ENCODE measurements at regions not wholly inside any gene's neighbourhood (a gene's known extent, or its start where the extent isn't known, plus 50 kb on each side); places are given as distances from the start of the nearest gene placed in this dataset.

DNA sequence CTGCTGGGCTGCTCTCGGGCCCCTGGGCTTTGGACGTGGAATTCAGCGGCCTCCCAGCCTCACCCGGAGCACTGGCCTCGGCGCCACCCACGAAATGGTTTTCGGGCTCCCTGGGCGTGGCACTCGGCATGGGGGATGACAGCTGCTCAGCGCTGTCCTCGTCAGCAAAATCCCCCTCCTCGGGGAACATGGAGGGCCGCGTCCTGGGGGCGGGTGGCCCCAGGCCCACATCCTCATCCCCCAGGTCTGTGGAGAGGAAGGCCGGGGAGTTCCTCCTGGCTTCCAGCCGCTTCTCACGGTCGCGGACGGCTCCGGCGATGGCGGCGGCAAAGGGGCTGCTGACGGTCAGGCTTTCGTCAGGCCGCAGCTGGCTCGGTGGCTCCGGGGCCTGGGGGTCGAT is 88.4 kb downstream of the CTTN start:
- no peak for DNase-seq

DNA sequence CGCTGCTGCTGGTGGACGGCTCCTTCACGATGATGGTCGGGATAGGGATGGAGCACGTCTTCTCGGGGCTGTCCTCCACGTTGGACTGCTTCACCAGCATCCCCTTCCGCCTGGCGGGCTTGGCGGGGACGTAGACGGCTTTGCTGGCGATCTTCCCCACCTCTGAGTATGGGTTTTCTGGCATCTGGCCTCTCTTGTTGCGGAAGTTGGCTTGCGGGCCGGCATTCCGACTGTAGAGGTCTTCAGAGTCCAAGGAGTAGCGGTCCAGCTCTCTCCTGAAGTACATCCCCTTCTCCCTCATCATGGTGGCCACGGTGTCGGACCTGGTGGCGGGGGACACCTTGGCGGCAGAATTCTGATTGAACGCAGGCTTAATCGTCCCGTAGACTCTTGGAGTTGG is 88.8 kb downstream of the CTTN start:
- no peak for DNase-seq

DNA sequence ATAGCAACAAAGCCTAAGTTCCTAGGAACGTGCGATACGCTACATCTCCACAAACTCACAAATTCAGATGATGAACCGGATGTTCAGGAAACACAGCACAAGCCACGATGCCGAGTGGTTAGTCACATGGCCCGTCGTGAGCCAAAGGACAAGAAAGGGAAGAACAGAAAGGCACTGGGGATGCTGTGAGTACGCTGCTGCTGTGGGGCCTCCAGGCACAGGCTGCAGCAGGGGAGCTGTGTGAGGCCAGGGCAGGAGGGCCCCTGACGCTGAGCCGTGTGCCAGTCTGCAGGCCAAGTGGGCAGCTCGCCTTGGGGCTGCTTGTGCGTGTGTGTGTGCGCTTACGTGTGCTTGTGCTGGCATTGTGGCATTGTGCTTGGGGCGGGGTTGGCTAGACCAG is 89.4 kb downstream of the CTTN start:
- no peak for DNase-seq

DNA sequence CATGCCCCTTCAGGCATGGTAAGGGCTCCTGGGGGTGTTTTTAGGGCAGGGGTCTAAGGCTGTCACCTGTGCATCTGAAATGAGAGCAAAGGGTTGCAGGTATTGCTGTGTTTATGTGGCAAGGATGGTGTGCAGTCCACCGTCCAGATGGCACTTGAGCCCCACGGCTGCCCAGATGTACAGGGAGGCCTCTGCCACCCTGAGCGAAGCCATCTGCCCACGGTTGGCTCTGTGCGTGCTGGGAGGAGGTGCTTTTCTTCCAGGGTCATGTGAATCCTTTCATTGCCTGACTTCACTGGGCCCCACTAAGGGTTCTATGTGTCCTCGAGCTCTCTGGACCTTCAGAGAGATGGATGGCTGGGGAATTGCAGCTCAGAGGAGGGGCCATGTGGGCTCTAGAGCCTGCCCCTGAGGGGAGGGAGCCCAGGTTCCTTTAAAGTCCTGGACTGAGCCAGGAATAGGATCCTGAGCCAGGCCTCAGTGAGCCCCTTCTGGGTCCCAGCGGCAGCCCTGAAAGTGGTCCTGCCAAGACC is 89.9 kb downstream of the CTTN start:
- DNase-seq = no peak

DNA sequence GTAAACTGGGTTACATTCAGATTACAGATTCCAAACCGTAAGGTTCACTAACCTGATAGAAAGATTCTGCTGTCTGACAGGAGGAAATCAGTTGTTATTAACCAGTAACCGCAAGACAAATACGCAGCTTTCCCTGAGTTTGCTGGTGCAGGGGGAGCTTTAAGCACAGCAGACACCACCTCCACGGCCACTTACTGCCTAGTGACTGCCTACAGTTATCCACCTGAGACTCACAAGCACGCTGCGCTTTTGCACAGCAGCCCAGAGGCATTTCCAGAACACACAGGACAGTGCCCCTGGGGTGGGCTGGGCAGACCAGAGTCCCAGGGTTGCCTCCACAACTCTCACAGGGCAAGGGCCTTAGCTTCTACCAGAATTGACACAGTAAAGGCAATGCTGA is 90.9 kb downstream of the CTTN start:
- DNase-seq = no peak

DNA sequence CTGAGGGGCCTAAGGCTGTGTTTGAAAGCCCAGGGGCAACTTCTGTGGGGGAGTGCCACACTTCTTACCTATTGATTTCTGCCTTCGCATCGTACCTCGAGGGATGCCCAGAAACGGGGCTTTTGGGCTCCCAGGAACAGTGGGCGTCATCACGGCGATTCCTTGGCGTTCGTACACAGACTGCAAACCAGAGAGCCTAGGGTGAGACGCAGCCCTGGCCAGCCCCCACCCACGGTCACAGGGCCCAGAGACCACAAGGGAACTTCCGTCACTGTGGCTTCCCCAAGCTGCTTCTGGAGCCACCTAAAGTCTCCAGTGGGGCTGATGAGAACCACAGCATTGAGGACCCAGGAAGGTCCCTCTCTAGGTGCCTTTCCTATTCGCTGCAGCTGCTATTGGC is 91.9 kb downstream of the CTTN start:
- DNase-seq = no peak

DNA sequence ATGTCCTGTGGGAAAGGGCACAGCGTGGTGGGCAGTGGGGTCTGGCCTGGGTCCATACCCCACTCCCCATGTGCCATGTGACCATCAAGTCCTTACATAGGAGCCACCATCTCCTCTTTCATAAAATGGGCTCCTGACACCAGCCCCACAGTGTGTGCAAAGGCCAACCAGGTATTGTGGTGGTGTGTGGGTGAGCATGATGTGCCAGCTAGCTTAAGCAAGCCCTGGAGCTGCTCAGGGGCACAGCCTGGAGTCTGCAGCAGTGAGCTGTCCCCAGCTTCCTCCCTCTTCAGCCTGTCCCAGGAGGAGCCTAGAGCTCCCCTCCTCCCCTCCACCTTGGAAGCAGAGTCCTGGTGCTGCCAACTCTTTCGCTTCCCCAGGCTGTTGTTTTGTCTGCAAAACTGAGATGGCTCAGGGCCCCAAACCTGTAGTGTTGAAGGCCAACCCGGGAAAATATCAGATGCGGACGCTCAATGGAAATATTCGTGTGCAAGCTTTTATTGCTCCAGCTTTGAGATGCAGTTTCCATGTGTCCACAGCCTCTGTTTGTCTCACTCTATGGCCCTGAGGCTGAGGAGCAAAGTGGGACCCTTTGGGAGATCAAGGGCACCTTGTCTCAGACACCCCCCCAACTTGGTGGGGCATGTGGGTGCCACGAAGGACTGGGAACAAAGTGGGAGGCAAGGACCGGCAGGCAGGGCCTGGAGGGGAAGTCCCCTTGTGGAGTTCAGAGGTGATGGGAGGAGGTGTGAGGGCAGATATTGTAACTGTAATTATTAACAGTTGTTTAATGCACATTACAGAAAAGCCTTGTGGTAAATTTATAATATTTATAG is 92.6 kb downstream of the CTTN start:
- DNase-seq = no peak

DNA sequence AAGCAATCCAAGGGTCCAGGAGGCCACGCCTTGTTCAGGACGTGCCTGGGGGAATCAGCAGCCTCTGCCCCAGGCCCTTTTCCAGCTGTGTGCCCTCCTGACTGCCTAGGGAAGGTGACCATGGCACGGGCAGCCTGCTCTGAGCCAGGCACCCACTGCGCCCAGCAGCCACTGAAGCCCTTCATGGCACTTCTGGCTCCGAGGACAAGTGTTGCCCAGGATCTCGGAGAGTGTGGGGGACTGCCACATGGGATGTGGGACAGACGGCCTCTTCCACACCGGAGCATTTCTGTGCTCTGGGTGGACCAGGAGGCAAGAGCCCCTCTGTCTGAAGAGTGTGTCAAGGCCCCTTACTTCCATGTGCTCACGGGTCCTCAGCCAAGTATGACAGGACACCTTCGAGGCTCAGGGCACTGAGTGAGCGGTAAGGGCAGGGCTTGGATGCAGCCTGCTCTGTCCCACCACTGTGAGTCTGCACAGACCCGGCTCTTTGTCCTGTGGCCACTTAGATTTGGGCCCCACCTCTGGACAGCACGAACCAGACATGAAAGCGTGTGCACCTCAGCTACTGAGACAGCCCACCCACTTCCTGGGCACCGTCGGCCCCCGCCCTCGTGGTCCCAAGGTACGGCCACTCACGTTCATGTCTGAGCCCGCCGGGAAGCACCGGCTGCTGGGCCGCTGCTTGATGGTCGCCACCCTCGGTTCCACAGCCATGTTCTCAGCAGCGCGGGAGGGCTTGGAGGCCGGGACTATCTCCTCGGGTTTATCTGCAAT is 93.6 kb downstream of the CTTN start:
- DNase-seq = no peak

DNA sequence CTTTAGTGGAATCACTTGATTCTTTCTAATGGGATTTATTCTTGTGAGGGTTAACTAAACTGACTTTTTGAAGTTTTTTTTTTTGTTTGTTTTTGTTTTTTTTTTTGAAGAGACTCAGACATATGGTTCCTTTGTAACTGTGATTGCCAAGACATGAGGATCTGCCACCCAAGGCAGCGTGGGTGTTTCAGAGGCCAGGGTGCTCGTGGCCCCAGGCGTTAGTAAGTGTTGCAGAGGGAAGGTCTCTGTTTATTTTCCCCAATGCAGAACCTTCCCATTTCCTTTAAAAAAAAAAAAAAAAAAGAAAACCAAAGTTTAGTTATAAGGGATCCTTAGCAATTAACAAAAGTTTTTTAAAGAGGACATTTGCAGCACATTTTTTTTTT is 94.8 kb downstream of the CTTN start:
- DNase-seq = no peak

DNA sequence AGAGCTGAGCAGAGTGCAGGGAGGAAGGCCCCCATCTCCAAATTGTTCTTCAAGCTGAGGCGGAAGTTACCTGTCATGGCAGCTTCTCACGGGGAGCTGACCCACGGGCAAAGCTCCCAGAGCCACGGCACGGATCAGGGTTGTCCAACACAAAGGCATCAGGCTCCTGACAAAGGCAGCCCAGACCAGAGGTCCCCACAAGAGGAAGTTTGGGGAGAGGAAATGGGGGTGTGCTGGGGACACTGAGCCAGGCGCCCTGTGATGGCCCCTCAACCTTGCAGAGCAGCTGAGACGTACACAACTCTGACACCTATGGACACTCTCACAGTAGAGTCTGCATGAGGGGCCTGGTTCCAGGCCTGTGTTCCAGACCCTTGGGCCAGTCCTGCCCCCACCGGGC is 95.6 kb downstream of the CTTN start:
- DNase-seq = no peak

DNA sequence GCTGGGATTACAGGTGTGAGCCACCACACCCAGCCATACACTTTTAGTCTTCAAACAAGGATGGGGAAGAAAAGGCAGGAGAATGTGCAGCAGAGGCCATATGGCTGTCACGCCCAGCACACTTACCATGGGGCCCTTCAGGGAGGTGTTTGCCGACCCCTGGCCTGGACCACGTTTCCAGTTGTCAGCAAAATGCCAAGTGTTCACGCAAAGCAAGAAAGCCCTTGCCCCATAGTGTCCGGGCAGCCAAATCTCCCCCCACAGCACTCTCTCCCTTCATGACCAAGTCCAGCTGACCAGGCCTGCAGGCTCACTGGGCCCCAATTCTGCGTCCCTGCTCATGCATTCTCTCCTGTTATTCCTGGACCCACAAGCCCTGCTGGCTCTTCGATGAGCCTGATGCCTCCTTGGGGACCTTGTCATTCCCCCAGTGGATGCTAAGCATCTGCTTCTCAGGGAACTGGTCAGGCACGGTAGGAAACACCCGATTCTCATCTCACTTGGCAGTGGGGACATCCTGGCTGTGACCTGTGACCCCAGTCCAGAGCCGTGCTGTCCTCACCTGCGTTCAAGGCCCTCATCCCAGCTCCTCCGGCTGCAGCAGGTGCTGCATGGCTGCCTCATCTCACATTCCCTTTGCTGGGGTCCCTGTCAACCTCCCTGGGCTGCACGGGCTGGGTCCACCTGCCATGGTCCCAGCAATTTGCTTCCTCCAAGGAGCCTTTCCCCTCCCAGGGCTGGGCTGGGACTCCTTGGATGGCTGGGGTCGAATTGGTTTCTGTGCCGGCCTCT is 96.4 kb downstream of the CTTN start:
- DNase-seq = no peak

DNA sequence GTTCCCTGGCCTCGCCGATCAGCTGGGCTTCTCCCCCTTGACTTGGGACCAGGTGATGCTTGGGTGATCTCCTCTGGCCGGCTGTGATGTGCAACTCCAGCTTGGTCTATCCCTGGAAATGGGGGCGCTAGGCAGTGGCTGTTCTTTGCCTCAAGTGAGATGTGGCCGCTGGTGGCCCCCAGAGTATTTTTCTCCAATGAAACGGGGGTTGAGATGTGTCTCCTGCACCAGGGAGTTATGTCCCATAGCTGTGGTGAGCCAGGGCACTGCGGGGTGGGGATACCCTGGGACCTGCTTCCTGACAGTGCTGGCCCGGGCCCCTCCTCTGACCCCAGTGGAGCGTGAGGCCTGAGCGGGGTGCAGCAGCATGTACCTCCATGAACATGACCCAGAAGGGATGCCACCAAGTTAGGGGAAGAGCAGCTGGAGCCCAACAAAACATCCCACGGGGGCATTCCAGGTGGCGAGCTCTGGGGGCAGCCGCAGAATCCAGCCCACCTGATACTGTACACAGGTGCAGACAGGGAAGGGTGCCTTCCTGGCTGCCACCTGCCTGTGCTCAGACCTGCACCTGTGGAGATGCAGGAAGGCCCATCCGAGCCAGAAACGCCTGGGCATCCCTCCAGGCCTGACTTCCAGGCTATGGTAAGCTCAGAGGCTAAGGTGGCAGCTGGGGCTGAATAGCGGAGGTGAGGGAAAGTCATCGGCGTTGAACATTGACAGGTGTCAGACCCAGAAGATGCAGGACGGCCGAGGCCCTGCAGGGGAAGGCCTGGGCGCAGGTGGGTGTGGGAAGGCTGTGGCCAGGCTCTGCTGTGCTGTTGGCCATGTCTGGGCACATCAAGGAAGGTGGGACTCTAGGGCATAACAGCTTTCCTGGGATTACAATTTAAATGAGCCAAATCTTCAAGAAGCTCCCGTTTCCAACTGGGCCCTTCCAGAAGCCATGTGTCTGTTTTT is 97.3 kb downstream of the CTTN start:
- no peak for DNase-seq

DNA sequence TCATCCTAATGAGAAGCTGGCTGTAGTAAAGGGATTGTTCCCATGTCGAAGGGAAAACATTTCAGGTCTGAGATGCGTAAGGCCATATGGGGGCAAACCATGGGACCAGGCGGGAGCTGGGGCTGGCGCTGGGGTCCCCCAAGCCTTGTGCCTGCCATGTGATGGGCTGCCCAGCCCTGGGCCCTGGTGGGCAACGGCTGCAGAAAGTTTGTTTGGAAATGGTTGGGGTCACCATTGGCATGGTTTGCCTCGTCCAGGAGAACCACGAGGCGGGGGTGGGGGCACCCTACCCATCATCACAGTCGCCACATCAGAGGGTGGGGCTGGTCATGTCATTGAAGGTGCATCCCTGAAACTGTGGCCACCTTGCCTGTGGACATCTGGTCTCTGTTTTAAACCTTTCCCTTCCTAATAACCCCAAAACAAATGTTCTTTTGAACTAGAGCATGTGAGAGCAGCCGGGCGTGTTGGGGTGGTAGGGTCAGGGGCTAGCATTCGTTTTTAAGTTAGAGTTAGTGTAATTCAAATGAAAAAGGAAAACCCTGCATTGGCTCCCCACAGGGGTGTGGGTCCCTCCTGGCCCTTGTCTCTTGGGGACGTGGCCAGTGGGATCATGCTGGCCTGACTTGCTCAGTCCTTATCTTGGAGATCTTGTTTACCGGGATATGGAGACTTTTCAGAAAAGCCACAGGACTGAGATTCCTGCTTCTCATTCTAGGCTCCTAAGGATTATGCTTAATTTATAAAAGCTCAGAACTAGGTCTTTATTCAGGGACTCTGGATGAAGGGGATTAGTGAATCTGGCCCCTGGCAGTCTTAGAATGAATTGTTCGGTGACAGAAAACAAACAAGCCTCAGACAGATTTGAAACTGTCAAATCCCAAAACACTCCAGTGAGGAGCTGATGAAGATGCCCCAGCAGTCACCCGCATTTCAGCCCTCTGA is 98.5 kb downstream of the CTTN start:
- DNase-seq = no peak

DNA sequence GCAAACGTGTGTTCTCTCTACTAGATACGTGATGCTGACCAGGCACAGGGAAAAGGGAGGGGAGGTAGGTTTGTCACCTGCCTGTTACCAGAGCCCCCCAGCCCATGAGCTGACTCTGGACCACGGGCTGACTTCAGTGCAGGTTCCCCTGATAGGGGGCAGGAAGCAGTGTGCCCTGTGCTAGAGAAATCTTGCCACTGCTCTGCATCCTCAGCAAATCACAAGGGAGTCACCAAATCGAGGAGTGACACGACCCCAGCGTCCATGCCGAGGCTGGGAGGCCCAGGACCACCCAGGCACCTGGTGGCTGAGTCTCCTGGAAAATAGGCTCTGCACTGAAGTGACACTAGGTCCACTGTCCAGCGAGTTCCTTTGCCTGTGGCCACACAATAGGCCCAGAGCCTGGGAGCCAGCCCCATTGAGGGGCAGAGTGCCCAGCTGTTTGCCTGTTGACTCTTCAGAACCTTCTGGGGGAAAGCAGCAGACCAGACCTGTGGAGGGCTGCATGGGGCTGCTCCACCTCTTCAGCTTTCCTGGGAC is 99.3 kb downstream of the CTTN start:
- no peak for DNase-seq

DNA sequence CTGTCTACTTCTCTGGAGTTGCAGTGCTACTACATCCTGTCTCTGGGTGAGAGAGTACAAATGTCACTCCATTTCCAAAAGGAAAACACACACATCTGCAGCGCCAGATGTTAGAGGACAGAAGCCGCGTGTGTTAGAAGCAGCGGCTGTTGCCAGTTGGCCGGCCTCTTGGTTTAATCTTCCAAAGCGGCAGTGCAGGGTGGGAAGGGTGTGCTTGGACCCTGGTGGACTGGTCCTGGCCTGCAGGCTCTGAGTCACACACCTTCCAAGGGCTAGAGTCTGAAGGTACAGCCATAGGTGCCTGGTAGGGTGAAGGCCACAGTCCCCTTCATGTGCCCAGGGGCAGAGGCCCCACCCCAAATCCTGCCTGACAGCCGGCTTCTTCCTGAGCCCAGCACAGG is 99.8 kb downstream of the CTTN start:
- DNase-seq = no peak

DNA sequence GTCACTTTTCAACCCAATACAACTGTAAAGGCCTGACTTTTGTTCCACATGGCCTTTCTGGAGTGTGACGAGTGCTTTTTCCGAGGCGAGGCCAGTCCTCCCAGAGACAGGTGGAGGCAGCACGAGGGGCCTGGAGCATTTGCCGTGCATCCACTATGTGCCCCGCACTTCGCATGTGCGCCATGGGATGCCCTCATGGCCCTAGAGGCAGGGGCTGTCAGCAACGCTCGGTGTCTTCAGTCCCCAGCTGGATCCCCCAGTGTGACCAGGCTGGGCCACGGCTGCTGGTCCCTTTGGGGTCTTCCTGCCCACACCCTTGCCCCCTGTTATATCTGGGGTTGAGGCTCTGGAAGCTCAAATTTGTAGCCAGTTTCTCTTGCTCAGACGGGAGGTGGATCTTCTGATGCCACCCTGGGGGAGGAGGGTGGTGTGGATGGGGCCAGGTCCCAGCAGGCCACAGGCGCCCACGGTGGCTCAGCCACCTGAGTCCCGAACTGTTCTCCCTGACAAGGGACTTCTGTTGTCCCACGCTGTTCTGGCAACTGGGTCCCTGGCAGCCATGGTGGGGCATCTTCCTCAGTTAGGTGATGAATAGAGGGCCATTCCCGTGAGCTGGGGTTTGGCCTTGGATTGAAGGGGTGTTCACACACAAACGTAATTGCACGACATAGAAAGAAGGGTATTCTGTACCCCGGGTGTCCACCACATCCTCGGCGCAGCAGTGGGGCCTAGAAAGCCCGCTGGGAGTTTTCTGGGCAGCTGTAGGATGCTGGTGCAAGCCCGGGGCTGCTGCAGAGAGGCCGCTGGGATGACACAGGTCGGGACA is 100.9 kb downstream of the CTTN start:
- no peak for DNase-seq

DNA sequence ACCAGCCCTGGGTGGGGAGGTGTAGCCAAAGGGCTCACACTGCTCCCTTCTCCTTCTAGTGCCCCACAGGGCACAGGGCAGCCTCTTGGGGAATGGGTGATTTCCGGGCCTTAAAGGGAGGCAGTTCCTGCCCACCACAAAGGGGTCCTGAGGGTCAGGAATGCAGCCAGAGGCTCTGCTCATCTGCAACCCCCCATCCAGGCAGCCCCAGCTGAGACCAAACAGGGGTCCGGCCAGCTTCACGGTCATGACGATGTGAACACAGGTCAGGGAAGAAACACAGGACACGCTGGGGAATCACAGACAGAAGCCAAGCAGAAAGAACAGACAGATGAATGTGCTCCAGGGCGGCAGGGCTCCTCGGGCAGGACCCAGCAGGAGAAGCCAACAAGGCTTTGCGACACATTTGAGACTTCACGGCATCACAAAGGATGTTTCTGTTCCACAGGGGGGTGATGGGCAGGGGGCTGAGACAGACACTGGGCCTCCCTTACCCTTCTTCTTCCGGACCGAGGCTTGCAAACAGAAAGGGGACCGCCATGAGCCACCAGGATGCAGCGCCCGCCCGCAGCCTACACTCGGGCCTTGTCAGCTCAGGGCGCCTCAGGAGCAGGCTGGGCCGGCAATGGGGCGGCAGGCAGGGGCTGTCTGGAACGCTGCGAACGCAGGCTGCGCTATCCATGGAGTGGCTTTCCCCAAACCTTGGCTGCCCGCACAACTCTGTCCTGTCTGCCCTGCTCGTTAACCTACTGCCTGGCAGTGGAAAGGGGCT is 101.9 kb downstream of the CTTN start:
- DNase-seq = no peak

DNA sequence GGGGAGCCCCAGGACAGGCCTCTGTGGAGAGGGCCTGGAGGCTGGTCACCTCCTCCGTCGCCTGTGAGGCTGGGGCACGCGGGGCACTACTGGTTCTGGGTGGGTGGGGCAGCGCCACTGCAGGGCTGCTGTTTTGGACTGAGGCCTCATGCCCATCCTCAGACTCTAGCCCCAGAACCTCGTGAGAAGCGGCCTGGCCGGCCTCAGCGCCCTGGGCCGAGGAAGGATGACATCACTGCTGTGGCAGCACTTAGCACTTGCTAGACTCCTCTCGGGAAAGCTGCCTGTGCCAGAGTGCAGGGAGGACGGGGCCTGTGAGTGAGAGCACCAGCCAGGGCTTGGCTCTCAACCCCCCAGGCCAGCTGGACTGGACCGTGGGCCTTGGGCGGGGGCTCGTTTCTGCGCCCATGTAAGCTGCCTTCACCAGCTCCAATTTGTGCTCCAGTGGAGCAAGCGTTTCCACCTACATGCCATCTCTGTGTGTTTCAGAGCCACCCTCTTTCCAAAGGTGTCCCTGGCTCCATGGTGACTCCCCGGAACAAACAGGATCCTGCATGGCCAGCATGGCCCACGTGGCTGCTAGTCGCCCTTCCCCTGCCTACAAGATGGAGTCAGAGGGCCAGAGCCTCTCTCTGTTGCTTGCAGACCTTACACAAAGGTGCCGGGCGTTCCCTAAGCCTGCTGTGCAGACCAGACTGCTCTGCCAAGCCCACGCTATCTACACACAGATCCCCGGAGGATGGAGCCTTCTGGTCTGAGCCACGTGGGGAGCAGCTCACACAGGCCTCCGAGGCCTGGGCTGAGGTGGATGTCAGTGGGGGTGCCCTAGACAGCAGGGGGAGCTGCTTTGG is 102.9 kb downstream of the CTTN start:
- DNase-seq = peak in 1 of 3 experiments; percentile 41
